Ishikawa (cell line): ENCODE measurements at regions not wholly inside any gene's neighbourhood (a gene's known extent, or its start where the extent isn't known, plus 50 kb on each side); places are given as distances from the start of the nearest gene placed in this dataset.

Source experiments
- CREB1 ChIP-seq: IDR thresholded peaks from 2 replicates; pipeline ENCODE4 v1.6.1; 2012; ENCODE audit warnings: low read depth
- FOXM1 ChIP-seq: IDR thresholded peaks from 2 replicates; pipeline ENCODE4 v1.6.1; 2012; ENCODE audit warnings: low read depth, borderline replicate concordance
- NFIC ChIP-seq: IDR thresholded peaks from 2 replicates; pipeline ENCODE4 v1.6.1; 2012
- RAD21 ChIP-seq: IDR thresholded peaks from 2 replicates; pipeline ENCODE4 v1.6.1; 2012; ENCODE audit warnings: low read depth
- REST ChIP-seq: IDR thresholded peaks from 2 replicates; pipeline ENCODE4 v1.6.1; 2012; ENCODE audit warnings: low read depth, mild to moderate bottlenecking
- TAF1 ChIP-seq: IDR thresholded peaks from 2 replicates; pipeline ENCODE4 v1.6.1; 2012; ENCODE audit warnings: low read depth, mild to moderate bottlenecking
- TEAD4 ChIP-seq: IDR thresholded peaks from 2 replicates; pipeline ENCODE4 v1.6.1; 2012
- USF1 ChIP-seq: IDR thresholded peaks from 2 replicates; pipeline ENCODE4 v1.6.1; 2012
- TF ChIP-seq, protein P1 (sequence below): IDR thresholded peaks from 2 replicates; pipeline ENCODE4 v1.6.1; 2012

DNA sequence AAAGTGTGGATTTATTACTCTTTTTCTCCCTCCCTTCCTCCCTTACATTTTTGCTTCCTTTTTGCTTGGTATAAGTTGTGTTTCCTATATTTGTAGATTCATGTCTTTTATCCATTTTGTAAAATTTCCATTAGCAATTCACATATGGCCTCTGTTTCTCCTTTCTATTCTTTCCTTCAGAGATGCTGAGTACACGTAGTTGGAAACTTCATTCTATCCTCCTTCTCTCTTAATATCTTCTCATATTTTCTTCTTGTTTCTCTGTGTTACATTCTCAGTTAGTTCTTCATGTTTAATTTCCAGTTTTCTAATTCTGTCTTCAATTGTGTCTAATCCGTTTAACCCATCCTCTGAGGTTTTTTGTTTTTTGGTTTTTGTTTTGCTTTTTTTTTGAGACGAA is 188.9 kb downstream of the ZIC5 start:
- TF ChIP-seq, protein P1, sequence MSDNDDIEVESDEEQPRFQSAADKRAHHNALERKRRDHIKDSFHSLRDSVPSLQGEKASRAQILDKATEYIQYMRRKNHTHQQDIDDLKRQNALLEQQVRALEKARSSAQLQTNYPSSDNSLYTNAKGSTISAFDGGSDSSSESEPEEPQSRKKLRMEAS: no peak
- TF ChIP-seq TEAD4 (no peak), TAF1 (no peak), NFIC (no peak), REST (no peak)

DNA sequence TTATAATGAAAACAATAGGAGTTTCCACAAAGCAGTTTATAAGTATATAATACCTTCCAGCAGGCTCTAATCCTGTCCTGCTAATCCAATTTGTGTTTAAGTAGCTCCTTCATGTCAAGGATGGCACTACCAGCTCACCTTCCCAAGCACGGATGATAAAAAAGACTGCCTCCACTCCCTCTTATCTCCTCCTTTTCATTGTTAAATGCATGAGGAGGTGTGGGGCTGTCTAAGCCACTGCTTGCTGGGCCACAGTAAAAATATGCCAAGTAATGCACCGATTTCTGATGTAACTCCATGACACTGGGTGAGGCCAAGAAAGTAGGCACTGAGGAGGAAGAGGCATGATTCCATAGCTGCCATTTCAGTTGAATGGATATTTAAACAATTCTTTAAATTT is 193.1 kb downstream of the ZIC5 start:
- no peak for TF ChIP-seq USF1
- TF ChIP-seq, protein P1: no peak
- no peak for TF ChIP-seq CREB1
- no peak for TF ChIP-seq TEAD4

DNA sequence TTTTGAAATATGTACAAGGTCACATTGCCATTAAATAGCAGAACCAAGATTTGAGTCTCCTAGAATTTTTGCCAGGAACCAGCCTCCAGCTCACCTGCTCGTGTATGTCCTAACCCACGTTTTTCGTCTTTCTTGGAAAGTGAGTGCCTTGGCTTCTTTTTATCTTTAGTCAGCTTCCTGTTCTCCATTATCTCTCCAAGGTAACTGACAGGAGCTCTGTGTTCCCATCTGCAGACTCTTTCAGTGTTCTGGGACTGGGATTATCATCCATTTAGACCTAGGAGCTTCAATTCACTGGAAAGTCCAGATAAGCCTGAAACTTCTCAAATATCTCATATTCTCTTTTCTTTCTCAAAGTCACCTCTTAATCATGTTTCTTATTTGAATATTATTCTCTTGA is 193.7 kb downstream of the ZIC5 start:
- TF ChIP-seq, protein P1: no peak

DNA sequence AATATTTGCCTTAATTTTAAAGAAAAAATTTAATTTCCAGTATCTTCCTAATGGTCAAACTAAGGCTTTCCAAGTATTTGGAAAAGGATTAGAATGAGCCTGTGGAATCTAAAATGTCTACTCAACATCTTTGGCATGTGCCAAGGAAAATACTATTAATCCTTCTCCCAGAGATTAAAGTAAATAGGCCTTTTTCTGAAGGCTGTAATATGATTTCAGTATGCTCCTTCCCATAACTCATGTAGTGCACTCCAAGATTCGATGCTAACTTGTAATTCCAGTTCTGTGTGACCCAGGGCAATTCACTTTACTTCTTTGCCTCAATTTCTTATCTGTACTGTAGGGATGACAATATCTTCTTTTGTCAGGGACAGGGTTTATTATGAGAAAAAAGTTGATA is 196.9 kb downstream of the ZIC5 start:
- TF ChIP-seq REST (no peak), RAD21 (no peak)

DNA sequence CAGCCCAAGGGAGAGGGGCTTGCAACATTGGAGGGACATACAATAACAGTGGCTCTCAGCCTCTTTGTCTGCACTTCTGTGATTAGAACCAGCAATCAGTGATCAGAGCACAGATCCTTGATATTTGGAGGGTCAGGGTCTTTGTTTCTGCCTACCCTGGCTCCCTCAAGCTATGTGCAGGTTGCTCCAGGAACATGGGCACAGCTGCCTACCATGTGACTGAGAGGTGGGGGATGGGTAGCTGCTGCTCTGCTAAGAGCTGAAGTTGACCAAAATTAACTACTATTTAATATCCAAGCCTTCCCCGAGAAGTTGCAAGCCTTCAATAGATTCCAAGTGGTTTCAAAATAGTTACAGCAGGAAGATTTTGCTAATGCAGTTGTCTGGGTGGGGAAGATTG is 202.6 kb downstream of the ZIC5 start:
- peak; percentile 25; the same call in 1 of the 2 replicates for TF ChIP-seq USF1
- TF ChIP-seq REST: no peak

- TF ChIP-seq FOXM1 (no peak), RAD21 (peak; percentile 63), REST (no peak)
Observed at GRCh38 chr13:99766641-99767045, 204.9 kb downstream of the ZIC5 start.
